Fibroblast of skin of back (primary cell): ENCODE measurements at regions not wholly inside any gene's neighbourhood (a gene's known extent, or its start where the extent isn't known, plus 50 kb on each side); places are given as distances from the start of the nearest gene placed in this dataset.
"Not testable (repeated sequence)": the region's sequence is repeated elsewhere in the genome, so short reads cannot be mapped to it uniquely, and the experiment has no call there.

Source experiments
- DNase-seq: peaks from one replicate; pipeline ENCODE4 v3.0.0-alpha.2; 2013

DNA sequence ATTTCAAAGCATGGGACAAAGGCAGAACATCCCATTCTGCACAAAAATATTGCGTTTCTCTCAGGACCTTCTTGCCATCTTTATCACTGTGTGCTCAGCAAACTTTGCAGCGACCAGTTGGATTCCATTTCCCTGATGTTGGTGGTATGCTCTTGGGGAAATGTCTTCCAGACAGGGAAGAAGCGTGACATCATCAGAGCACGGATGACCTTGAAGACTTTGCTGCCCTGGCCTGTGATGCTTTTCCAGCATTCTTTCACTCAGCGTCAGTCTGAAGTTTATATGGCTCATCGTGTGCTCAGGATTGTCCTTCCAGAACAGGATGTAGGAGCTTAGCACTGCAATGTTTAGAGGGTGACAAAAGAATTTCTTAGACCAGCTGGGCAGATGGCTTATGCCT is 131.4 kb upstream of the F3 start:
- peak; percentile 71 for DNase-seq

DNA sequence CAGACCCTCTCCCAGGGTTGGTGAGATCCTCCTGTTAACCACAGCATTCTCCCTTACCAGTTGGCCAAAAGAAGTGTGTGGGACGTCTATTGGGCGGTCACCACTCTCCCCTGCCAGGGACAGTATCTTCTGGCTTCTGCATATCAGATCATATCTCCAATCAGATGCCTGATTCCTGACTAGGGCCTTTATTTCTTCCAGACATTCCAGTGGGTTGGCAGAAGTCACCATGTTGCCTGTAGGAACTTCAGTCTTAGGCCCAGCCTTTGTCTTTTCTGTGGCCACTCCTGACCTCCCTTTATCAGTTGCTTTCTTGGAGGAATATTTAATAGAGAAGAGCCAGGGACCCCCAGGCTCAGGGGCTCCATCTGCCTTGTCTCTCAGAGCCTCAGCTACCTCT is 130.4 kb upstream of the F3 start:
- no peak for DNase-seq

DNA sequence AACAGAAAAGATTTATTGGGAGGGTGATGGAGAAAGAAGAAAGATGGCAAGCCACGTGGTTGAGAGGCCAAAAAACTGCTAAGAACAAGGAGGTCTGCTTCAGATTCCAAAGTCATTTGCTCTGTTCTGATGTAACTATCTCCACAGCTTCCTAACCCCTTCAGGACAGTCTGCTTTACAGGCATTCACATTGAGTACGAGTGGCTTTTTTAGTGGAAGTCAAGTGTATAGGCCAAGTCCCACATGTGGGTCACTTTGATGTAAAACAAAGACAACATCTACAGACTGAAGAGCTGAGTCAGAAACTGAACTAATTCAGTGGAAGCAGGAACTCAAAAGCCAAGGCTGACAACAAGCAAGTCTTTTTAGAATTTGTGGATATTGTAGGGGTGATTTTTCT is 128.7 kb upstream of the F3 start:
- no peak for DNase-seq

DNA sequence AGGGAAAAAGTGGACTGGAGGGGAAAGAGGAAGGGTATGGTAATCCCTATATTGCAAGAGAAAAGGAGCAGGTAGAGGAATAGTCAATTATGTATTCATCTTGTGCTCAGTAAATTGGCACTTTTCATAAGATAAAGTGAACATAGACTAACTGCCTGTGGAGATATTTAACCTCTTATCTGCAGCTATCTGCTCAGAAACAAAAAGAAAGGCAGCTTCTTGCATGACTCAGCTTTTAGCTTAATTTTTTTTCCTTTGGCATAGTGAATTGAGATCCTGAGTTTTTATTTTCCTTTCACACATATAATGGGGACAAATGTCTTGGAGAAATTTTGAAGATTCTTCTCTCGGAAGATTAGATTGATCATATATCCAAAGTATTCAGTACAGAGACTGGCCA is 127.6 kb upstream of the F3 start:
- DNase-seq = no peak

DNA sequence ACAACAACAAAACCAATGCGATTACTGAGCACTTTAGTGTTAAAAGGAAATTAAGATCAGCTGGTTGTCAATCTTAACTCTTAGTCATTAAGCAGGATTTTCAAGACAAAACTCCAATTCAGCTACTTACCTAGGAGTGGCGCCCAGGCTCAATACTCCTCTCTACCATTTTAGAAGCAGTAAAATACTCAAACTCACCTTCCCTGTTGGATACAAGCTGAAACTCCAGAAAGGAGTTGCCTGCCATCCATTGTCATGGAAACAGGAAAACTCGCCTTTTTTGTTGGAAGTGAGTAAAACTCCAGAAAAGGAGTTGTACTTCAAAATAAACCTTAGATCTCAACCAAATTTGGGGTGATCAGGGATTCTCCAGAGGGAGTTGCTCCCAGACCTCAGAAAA is 127.0 kb upstream of the F3 start:
- DNase-seq = no peak

DNA sequence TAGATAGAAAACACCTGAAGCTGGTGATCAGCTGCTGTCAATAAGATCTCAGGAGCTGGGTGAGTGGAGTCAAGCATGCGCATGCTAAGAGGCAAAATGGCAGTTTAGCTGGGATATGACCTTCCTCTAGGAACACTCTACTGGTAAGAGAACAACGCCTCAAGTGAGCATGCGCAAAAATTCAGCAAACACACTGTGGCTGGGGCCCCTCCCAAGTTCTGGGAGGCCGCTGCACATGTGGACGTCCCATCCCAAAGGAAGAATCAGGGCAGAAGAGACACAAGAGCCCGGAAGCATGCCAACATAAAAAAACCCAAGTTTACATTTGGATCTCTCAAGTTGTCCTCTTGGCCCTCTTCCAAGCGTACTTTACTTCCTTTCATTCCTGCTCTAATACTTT is 126.3 kb upstream of the F3 start:
- no peak for DNase-seq

DNA sequence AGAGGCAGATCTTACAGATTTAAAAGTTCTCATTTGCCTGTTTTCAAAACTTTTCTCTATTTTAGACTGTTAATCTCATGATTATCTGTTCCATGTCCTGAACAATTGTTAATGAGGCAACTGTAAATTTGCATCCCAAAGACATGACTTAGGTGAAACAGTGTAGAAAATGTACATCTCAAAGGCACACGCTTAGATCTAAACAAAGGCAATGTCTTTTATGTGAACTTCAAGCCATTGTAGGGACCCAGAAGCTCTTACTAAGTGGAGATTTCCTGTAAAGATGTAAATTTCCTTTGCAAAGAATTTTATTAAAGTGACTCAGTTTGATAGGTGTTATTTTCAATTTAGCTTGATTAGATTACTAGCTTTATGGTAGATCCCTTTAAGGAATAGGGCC is 125.2 kb upstream of the F3 start:
- no peak for DNase-seq

DNA sequence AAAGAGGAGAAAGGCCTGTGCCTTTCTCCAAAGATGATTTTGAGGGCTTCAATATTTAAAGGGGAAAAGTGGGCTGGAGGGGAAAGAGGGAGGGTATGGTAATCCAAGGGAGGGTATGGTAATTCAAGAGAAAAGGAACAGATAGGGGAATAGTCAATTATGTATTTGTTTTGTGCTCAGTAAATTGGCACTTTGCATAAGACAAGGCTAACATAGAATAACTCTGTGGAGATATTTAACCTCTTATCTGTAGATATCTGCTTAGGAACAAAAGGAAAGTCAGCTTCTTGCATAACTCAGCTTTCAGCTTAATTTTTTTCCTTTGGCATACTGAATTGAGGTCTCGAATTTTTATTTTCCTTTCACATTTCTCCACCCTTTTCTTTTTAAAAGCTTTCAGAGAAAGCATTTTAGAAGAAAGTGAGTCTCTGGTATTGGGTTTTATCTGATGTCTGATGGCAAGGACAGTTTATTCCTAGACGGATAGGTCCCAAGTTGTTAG is 119.9 kb upstream of the F3 start:
- no peak for DNase-seq

DNA sequence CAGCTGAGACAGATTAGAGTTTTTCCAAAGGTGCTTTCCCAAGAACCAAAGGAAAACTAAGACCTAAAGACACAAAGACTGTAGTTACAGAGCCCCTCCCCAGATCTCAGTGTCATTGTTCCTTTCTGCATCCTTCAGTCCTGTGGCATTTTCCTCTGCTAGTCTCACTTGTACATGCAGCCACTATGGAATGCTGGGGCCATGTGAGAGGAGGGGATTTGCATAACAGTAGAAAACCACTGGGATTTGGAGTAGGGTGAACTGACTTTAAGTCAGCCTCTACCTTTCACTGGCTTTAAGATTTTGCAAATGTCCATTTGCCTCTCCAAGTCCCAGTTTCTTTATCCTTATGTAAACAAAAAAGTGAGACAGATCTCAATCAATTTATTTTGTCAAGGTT is 119.4 kb upstream of the F3 start:
- DNase-seq = peak; percentile 40

DNA sequence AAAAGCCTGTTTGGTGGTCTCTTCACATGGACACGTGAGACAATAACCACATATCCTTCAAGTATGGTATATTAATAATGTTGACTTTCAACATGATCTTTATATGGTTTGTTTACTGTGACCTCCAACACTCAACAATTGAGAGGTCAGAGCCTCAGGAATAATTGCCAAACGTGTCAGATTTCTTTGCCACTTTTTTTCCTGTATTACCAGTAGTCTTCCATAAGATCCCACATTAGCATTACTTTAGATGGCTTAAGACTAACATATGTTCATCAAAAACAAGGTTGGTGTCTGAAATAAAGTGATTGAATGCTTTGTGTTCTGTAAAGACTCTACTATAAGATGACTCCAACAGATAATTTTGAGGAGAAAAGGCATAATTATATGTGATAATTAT is 118.7 kb upstream of the F3 start:
- no peak for DNase-seq

DNA sequence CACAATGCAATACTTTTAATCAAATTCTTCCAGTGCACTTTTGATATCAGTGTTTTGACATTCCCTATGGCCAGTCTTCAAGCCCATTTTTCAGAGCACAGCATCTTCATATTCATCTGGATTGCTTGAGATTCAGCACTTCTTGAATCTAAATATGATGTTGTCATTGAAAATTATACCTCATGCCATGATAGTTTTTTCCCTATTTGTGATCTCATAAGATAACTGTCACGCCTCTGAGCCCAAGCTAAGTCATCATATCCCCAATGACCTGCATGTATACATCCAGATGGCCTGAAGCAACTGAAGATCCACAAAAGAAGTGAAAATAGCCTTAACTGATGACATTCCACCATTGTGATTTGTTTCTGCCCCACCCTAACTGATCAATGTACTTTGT is 117.6 kb upstream of the F3 start:
- DNase-seq = not testable (repeated sequence)

DNA sequence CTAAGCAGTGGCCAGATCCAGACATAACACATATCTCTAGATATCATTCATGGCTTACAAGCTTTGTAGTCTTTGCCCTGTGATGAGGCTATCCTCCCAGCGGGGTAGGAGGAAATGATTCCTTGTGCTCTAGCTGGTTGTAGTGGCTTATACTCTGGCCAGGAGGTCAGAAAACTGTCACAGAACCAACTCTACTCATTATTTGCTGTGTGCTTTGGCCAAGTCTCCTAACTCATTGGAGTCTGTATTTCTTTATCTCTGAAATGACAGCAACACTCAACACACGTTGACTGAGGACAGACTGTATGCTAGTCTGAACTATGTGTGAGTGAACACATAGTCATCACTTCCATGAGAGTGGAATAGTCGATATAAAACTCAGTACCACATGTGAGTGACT is 116.7 kb upstream of the F3 start:
- peak; percentile 32 for DNase-seq

DNA sequence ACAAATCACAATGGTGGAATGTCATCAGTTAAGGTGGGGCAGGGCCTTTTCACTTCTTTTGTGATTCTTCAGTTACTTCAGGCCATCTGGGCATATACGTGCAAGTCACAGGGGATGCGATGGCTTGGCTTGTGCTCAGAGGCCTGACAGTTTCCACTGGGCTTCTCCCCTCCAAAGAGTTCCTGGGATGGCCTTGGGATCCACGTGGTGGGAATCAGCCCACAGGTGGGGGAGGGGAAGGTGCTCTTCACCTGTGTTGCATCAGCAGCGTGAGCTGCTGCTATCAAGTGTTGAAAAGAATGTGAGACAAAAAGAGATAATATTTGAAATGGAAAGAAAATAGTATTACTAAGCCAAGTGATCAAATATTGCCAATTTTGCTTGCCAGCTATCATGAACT is 116.2 kb upstream of the F3 start:
- DNase-seq = not testable (repeated sequence)

DNA sequence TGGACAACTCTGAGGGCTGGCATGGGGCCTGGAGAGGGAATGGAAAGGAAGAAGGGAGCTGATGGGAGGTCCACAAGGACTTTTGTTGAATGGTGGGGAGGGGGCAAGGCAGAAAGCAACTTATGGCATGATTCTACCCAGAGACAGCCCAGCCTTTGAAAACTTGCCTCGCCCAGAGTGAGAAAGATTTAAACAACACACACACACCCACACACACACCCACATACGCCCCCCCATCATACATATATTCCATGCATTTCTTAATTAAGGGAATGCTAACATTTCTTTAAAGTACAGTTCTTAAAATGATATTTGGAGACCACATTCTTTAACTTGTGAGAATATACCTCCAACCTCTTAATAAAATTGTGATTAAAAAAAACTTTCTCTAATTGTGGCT is 115.4 kb upstream of the F3 start:
- DNase-seq = no peak

DNA sequence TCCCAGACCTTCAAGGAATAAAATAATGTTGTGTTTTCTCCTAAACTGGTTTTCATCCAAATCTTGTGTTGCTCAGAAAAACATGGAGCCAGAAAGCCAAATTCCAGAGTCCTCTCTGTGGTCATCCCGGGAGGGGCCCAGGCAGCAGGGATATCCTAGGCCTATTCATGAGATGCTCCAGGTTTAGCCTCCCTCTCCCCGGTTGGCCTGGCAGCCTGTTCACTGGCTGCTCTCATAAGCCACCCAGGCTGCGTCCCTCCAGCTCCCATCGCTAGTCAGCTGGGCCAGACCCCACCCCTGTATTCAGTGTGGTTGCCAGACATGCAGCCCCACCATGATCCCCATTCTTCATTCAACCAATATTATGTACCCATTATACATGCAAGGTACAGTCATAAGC is 113.4 kb upstream of the F3 start:
- DNase-seq = no peak

DNA sequence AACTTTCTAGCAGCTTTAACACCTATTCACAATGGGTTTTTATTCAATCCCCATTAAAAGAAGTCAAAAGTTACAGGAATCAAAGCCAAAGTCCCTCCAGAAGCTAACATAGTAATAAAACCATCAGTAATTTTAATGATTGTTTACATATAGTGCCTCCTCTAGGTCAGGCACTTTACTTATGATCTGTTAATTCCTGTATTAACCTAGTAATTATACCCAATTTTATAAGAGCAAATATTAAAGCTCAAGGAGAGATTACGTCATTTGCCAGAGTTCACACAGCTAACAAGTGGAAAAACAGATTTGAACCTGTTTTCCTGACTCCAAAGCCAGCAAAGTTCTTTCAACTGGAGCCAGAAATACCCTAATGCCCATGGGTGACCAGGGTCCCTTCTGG is 112.9 kb upstream of the F3 start:
- no peak for DNase-seq

DNA sequence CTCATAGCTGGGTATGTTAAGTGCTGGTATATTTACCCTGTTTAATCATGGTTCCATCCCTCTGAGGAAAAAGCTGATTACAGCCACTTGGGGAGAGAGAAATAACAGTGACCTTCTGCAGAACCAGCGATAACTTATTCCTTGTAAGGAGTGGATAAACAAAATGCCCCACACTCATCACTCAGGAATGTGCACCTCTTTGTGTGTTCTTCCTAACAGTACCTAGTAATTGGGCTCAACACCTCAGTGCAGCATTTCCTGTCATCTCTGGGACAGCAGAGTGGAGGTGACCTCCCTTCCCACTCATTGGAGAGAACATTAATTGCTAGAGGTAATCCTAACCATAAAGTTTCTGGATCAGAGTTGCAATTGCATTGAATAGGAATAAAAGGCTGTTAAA is 112.5 kb upstream of the F3 start:
- DNase-seq = peak; percentile 53

DNA sequence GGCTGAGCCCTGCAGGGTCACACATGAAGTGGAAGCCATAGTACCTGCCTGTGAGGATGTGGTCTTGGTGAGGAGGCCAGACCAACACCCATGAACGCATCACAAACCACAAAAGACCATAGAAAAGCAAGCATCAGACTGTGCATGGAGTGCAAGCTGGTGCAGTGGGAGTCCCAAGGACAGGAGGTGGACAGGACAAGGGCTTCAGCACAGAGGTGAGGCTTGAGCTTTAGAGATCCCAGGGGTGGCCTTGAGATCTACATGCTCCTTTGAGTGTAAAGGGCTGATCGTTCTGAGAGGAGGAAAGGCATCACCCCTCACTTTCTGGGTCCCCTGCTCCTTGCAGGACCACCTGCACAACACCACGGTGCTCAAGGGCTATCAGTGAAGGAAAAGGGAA is 111.9 kb upstream of the F3 start:
- DNase-seq = no peak

DNA sequence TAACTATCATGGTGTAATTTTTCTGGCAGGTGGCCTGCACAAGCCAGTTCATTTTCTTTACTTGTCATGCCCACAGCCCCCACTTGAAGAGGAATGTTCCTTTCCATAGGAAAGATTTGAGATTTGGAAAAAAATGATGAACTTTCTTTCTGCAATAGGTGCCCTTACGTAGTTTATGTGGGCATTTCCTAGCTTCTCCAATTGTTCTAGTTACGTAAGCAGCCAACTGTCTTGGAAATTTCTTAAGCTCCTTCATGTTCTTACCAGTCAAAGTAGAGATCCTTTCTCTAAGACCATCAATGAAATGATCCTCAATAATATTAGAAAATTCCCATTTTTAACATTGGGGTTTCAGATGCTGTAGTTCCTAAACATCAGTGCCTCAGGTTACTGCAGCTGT is 109.5 kb upstream of the F3 start:
- no peak for DNase-seq

DNA sequence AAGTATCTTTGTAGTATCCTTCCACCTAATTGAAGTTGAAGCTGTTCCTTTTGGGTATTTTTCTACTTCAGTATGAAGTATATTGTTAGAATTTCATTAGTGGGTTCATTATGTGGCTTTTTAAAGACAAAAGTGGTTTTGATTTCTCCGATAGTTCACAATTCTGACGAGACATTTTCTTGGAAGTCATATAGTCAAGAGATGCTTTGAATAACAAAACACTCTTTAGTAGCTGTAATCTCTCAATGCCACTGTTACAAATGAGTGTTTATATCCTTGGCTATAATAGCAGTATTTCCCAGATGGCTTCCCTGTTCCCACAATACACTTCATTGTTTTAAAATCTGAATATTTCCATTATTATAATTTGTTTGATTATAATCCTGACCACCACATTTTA is 108.7 kb upstream of the F3 start:
- no peak for DNase-seq

DNA sequence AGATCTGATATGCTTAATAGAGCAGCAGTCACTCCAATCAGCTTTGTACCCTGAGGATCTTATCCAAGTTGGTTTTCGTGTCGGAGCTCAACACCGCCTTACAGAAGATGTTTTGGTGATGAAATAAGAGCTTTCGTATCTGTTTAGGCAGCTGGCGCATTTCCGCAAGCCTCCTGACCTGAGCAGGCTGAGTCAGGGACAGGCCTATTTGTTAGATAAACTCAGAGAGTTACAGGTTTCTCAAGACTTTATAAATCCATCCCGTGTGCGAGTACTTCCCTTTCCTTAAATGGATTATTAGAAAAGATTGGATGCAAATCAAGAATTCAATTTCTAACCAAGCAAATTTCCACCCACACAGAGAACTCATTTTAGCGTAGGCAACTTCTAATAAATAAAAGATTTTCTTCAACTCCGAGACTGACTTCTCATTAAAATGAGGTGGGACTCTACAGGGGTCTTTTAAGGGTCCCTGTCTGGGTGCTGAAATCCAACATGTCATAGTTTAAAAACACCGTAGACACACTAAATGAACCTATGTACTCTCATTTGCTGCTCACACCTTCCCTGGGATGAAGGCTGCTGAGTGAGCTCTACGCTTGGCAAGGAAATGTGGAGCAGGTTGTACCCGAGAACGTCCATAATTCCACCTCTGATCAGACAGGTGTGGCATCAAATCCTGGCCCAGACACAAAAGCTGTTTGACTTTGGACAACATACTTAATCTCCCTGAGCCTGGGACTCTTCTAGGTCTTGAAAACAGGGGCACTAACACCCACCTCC is 106.9 kb upstream of the F3 start:
- peak; percentile 75 for DNase-seq

DNA sequence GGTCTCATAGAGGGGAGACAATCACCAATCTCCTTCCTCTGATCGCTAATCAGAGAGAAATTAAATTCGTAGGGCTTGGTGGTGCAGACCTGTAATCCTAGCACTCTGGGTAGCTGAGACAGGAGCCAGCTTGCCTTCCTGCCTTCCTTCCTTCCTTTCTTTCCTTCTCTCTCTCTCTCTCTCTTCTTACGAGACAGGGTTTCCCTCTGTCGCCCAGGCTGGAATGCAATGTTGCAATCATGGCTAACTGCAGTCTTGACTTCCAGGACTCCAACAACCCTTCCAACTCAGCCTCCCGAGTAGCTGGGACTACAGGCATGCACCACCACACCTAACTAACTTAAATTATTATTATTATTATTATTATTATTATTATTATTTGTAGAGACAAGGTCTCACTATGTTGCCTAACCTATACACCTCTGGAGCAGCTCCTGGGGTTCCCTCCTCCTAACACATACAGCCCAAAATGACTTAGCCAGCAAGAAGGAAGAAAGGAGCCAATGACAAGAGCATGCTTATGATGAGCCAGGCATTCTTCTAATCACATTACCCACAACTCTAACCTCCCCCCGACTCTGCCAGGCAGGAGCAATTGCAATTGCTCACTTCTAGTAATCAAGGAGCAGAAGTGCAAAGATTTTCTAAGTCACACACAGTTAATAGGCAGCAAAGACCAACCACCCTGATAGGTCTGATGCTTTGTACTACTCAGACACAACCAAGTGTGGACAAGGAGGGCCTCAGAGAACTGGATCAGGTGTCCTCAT is 105.4 kb upstream of the F3 start:
- DNase-seq = peak; percentile 10

DNA sequence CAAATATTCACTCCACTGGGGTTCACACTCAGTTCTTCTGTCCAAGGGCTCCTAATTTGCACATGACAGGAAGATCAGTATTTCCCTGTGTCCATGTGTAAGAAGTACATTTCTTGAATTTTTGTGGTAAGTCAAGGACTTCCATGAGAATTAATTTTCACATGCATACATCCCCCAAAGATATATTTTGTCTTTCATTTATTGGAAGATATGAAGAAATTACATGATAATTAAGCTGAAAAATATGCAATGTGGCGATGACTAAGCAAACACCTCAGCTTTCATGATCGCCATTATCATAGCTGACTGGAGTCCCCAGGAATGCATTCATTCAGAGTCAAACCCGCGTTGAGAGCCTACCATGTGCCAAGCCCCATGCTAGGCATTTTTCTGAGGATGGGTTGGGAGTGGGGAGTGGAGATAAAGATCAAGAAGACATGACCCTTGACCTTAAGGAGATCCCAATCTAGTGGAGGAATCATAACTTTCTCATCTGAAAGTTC is 104.6 kb upstream of the F3 start:
- peak; percentile 86 for DNase-seq

DNA sequence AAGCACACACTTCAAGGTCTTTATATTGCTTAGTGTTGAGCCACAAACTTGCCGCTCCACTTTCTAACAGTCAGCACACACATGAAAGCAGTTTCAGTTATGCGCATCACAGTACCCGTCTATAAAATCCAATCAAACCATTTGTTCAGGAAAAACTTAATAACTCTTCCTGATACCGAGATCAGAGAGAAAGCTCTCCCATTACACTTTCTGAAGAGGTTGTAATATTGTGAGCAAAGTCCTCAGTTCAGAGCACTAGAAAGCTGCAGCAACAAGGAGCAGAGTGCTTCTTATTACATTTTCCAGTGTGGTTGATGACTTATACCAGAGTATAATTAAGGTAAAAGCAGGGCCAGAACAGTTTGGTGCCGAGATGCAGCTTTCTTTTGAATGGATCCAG is 102.8 kb upstream of the F3 start:
- DNase-seq = no peak
